GM19238 (cell line): ENCODE measurements at regions not wholly inside any gene's neighbourhood (a gene's known extent, or its start where the extent isn't known, plus 50 kb on each side); places are given as distances from the start of the nearest gene placed in this dataset.

Source experiments
- DNase-seq: peaks from one replicate; pipeline ENCODE4 v3.0.0; 2011; ENCODE audit warnings: low spot score; ENCODE audit not compliant: insufficient read length

DNA sequence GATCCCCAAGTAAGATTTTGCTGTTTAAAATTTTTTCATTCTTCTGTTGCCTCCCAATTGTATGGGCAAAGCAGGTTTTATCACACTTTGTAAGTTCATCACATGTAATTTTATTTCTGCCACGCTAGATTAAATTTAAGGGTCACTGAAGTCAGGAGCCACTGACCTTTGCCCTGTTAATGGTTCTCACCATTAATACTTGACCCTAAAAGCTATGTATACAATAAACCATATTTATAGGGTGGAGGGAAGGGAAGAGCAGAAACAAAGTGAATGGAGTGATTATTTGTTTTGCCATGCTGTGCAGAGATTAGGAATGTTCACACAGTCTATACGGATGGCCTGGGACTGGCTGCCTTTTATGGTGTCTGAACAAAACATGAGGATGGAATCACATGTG lies 186.7 kb downstream of the BMP2 start:
- DNase-seq: no peak

DNA sequence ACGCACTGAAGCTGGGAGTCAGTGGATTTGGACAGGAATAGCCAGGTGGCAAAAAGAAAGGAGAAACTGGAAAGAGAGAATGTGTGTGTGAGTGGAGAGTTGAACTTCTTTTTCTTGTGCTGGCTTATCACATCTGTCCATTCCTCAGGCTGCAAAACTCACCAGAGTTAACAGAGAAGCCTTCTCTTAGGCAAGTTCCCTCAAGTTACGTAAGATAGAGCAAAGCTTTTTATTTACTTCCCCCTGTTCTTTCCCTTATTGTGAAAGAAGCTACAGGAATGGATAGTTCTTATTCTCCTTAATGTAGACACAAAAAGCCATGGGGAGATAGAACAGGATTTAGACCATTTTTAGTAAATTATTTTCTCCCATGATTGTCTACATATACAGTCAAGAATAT lies 188.6 kb downstream of the BMP2 start:
- no peak for DNase-seq

DNA sequence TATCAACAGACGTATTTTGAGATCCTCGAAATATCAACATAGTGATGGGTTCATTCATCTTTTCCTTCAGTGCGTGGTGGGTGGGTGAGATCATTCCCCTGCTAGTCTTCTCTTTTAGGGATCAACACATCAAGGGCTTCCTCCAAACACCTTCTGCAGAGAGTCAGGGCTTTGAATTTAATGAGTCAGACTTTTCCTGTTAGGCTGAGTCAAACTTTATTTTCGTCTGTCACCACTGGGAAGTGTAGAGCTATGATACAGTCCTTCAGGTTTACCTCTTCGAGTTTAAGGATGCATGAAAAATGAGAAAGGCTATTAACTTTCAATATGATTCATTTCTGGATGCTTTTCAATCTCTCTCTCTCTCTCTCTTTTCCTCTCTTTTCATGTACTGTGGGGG lies 189.1 kb downstream of the BMP2 start:
- no peak for DNase-seq

DNA sequence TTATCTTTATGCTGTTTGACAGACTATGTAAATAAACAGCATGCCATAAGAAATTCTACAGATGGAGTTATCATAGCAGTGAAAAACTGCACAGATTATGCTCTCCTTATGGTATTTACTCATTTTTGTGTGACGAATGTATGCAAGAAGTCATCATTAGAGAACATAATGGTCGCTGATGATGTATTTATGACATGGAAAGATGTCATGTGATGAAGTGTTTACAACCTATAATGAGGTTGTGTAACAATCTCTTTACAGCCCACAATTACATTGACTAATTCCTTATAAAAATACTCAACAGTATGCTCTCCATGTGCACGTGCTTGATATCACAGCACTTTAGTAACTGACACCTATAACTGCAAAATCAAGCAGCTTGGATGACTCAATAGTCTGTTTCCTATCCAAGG lies 192.4 kb downstream of the BMP2 start:
- DNase-seq: no peak

DNA sequence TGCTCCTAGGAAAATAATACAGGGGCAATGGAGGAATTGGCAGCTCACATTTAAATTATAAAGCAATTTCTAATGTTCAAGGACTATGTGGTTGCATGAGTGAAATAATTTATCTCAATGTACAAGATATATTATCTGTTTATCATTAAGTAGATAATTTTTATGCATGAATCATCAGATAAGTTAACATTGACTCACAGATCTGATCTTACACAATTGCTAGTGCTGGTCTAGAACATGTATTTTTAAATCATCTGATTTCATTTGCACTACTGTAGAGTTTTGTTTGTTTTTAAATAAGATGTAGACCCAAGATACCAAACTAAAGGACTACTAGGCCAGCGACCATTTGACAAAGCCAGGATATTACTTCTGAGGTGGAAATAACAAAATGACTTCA lies 199.2 kb downstream of the BMP2 start:
- DNase-seq: no peak

DNA sequence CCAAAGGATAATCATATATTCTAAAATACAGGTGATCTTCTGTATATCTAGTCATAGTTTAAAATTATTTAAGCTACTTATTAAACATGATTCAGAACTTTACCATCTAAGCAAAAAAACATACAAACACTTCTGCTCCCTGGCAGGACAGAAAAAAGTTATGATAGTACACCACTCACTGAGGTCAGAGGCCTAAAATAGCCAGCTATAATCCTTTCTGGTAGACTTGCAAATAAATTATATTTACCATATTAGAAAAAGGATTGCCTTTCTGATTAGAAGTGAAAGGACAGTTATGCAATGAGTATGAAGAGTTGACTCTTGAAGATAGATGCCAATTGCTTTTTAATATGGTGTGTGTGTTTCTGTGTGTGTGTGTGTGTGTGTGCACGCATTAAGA lies 207.4 kb downstream of the BMP2 start:
- DNase-seq: no peak

DNA sequence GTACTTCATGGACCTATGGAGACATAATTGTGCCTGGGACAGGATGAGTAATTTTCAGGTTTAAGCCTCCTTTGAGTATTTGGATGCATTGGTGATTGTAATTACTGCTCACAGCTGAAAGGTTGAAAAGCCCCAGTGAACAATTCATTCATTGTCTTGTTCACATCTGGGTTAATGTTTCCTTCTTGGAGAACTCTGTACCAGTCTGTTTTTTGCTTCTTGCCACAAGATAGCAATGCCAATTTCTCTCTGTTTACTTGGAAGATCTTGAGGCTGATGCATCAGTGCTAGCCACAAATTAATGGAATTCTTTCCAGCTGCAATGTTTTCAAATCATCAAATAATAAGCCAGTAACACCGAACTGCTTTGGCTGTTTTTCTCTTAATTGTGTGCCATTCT lies 207.8 kb downstream of the BMP2 start:
- DNase-seq: no peak

DNA sequence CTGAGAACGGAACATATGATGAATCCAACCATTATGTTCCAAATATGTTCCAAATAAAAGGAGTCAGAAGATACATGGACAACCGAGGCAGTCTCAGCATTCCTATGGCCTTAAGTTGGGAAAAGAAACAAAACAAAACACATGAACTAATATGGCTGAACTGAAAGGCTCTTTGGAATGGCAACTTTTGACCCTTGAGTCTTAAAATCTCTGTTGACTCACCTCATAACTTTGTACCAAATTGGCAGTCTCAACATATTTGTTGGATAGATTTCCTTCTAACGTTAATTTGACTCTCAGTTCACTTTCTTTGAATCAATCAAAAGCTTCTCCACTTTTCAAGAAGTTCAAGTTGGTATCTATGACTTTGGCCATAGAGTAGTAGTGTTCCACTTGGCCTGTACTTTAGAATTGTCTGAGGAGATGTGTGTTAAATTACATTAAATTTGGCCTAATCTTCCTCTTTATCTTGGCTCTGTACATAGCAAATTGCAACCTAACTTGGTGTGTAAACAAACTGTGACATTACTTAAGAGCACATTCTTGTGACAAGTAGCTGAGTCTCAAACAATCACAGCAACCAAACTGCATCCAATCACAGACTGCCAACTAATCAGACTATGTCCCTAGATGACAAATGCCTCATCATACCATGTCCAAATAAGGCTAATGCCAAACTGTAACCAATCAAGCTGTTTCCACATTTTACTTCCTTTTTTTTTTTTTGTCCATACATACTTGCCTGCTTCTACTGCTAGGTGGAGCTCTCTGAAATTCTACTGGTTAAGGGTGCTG lies 208.8 kb downstream of the BMP2 start:
- DNase-seq: no peak

DNA sequence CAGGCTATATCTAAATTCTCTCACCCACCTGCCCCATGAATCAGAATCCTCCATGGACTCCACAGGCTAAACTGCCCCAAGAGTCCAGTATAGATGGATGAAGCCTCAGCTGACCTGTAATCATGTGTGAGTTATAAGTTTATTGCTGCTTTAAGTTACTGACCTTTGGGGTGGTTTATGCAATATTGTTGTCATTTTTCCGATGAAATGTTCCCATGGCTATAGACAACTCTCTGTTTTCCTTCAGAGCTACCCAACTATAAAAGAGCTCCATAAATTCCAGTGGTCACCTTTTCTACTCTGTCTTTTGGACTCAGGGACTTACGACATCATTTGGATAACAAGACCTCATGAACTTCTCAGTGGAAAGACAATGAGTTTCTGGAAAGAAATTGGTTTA lies 212.1 kb downstream of the BMP2 start:
- DNase-seq: no peak

DNA sequence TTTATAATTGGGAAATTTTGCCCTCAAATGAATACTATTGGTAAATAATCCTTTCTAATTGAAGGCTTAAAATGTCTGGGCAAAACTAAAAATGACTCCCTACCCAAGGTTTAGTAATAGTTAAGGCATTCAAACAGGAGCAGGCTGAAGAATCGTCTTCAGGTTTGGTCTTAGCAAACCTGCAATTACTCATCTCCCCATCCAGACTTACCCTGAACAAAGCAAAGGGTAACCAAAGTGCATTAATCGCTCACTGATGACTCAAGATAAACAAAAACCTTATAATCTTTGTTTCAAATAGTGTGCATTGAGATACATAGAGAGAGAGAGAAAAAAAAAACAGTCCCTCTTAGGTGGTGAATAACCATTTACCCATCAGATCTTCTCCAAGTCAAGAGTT lies 225.5 kb downstream of the BMP2 start:
- no peak for DNase-seq

DNA sequence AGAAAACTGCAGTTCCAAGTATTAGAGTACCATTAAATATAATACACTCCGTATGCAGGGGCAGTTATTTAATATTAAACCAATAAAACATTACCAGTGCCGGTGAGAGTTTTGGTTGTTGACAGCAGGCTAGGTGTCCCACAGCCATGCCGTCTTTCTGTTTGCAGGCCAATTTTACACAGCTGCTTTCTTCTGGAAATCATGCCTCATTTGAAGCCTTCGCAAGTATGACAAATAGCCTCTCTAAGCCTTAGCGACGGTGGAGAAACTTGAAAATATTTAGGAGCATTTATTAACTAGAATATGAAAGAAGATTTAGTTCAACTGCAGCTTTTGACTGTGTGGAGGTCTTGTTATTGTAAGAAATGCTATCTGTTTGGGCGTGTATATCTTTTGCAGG lies 226.0 kb downstream of the BMP2 start:
- DNase-seq: no peak

DNA sequence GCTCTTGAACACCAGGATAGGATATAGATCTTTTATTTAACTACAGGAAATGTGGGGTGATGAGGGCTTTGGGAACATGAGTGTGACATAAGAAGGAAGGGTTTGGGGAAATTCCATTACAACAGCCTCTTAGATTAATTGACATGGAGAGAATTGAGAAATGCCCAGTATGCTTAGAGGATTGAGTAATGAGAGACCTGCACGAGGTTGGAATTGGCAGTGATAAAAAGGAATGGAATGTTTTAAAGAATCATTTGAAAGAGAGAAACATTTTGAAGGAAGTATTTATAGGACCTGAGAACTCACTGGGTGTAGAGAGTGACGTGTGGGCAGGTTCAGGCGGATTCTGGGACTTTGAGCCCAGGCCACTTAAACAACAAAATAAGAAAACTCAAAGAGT lies 227.0 kb downstream of the BMP2 start:
- DNase-seq: no peak

DNA sequence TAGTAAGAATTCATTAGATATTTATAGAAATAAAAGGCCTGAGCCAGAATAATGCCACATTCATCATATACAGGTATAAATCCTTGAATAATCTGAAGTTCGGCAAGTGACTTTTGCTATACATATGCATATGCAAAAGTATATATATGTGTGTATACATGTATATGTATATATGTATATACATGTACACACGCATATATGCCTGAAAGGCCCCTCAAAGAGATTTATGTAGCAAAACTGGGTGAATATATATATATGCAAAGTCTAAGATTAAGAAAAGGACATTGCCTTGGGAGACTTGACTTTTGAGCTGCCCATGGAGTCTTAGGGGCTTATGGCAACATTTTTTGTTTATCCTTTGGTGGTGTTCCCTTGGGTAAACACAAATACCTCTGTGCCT lies 231.4 kb downstream of the BMP2 start:
- no peak for DNase-seq

DNA sequence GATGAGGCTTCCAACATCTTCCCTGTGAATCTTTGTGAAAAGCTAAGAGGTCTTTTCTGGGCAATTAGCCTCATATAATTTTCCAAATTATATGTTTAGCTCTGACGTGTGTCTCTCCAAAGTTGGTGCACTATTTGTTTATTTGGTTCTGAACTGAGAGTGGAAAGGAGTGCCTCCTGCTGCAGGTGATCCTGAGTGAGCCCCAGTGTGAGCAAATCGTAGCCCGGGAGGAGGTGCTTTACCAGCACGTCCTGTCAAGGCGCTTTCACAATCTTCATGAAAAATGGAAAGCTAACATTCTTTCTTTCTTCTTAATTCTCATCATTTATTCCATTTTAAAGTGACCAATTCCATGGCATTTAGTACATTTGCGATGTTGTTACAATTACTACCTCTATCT lies 231.9 kb downstream of the BMP2 start:
- no peak for DNase-seq

DNA sequence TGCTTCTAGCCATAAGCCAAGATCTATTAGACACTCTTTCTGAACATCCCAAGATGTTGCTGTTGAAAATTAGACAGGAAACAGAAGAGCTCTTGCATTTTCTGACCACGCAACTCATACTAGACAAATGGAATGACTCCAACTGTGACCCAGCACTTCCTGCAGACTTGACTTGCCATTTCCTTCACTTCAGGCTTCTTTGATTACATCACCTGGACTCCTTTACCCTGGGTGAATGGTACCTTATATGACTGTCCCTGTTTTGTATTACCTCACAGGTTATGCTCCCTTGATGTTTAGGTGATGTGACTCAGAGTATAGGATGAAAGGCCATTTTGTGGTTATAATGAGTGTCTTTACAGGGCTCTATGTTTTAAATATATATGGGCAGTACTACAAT lies 236.1 kb downstream of the BMP2 start:
- no peak for DNase-seq

DNA sequence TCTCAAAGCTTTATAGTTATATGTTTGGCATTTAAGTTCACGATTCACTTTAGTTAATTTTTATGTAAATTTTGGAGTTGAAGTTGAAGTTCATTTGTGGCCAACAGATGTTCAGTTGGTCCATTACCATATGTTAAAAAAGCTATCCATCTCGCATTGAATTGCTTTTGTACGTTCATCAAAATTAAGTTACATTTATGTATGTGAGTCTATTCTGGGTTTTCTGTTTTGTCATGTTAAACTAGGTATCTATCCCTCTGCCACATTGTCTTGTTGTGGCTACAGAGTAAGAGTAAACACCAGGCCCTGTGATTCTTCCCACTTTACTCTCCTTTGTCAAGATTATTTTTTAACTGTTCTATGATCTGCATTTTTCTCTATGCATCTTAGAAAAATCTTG lies 237.3 kb downstream of the BMP2 start:
- DNase-seq: no peak

DNA sequence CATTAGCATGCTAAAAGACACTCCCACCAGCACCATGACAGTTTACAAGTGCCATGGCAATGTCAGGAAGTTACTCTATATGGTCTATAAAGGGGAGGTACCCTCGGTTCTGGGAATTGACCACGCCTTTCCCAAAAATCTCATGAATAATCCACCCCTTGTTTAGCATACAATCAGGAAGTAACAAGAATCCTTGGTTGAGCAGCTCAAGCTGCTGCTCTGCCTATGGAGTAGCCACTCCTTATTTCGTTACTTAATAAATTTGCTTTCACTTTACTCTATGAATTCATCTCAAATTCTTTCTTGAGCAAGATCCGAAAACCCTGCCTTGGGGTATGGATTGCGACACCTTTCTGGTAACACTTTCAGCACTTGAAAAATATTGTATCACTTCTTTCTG lies 243.0 kb downstream of the BMP2 start:
- DNase-seq: no peak

DNA sequence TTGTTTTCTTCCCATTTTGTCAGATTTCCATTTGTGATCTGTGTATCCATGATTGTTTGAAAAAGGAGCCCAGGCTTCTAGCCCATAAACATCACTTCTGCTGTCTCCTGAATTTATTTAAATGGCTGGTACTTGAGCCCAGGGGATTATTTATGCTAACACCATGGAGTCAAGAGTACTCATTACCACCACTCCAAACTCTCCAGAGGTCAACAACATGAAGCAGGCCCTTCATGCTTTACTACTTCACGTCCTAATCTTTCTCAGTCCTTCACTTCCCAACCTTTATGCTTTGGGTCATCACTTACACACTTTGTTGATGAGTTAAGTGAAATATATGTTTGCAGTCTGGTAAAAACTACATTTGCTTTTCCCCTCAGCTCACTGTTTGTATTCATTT lies 247.8 kb downstream of the BMP2 start:
- no peak for DNase-seq

DNA sequence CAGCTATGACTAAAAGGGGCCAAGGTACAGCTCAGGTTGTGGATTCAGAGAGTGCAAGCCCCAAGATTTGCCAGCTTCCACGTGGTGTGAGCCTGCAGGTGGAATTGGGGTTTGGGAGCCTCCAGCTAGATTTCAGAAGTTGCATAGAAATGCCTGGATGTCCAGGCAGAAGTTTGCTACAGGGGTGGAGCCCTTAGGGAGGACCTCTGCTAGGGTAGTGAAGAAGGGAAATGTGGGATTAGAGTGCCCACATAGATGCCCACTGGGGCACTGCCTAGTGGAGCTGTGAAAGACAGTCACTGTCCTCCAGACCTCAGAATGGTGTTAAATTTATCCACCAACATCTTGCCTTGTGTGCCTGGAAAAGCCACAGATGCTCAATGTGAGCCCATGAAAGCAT lies 255.1 kb downstream of the BMP2 start:
- DNase-seq: no peak

DNA sequence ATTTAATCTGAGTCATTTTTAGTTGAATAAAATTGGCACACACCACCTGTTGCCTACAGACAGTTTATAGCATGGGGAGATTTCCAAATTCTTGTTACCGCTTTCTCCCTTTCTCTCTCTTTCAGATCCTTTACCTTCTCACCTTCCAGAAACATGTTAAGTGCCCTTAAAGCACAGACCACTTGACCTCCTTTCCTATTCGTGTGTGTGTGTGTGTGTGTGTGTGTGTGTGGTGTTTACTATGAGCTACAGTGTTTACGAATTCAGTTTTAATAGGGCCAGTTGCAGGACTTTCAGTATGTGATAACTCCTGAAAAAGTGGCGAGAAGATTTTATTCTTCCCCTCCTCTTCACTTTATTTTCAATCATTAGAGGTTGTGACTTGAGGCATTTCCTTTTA lies 258.1 kb downstream of the BMP2 start:
- no peak for DNase-seq

DNA sequence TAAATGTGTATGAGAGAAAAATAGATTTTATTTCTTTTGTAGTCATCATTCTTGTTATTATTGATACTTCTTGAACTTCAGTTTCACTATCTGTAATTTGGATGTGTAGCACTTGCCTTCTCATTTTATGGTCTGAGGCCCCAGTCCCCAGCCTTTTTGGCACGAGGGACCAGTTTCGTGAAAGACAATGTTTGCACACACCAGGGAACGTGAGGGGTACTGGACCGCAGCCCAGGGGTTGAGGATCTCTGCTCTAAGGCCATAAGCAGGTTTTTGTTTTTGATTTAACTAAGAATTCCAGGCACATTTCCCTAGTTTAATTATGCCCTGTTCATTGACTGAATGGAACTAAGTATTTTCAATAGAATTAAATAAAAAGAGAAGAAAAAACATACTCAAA lies 261.5 kb downstream of the BMP2 start:
- DNase-seq: no peak

DNA sequence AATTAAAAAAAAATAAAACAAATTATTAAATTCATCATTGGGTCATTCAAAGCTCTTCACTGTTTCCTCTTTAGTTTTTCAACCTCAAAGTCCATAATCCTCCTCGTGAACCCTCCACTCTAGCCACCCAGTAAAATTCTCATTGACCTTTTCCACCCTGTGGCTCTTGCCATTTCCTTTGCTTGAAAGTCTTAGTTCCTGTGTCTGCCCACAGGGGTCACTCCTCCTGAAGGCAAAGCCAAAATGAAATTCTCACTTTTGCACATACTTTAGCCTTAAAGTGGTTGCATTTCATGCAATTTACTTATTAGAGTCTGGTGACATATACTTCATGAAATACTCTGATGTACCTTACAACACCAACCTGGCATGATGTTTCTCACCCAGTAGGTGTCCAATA lies 263.7 kb downstream of the BMP2 start:
- no peak for DNase-seq

DNA sequence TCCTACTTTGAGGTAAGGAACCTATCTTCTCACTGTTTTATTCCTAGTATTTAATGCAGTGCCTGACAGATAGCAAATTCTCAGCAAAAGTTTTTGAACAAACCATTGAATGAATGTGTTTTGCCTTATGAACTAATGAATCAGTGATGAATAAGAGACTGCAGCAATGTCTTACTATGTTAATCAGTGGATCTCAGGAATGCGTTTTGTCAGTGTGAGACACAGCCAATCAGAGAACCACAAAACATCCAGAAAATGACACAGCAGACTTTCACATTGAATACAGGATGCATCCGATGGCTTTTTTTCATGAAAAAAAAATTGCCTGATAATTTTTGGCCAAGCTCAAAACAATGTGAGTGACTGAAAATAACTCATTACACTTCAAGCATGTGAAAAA lies 270.5 kb downstream of the BMP2 start:
- DNase-seq: no peak

DNA sequence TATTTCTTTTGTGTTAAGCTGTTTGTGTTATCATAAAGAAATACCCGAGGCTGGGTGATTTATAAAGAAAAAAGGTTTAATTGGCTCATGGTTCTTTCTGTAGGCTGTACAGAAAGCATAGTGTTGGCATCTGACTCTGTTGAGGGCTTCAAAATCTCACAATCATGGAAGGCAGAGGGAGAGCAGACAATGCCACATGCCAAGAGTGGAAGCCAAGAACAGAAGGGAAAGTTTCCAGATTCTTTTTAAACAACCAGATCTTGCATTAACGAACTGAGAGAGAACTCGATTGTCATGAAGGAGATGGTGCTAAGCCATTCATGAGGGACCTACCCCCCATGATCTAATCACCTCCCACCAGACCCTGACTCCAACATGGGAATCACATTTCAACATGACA lies 290.1 kb downstream of the BMP2 start:
- DNase-seq: no peak
